HEK293 (cell line): ENCODE measurements at regions not wholly inside any gene's neighbourhood (a gene's known extent, or its start where the extent isn't known, plus 50 kb on each side); places are given as distances from the start of the nearest gene placed in this dataset.

Experiments used
- CTCF ChIA-PET: fragments of 350-600 bp; formaldehyde crosslinking; extraction: SDS; loops from one replicate; lab custom pipeline; 2021; ENCODE audit warnings: antibody characterized with exemption; lab: Yijun Ruan, JAX
- POLR2A ChIA-PET: fragments of 300-600 bp; formaldehyde crosslinking; extraction: SDS; loops from one replicate; lab custom pipeline; 2020; ENCODE audit warnings: antibody characterized with exemption, inconsistent platforms; lab: Yijun Ruan, JAX
- H3K27ac ChIP-seq: fragments of 200-500 bp; sonication (Bioruptor generic); 2 replicates; pipeline ENCODE4 v1.5.1; 2014; ENCODE audit warnings: low read depth, low read length, control low read depth, inconsistent platforms; ENCODE audit errors: extremely low read depth
- H3K36me3 ChIP-seq, 2 experiments: fragments of 200-500 bp in 1 of 2; sonication (Bioruptor generic) in 1 of 2; 1 replicate in 1 of 2; 2 replicates in 1 of 2; pipeline ENCODE4 v1.5.1; 2014 to 2017; ENCODE audit warnings: inconsistent platforms in 2 of 2, low read length in 2 of 2; ENCODE audit not compliant: control insufficient read depth in 2 of 2, insufficient read depth in 1 of 2
- H3K4me1 ChIP-seq: fragments of 200-500 bp; sonication (Bioruptor generic); 2 replicates; pipeline ENCODE4 v1.5.1; 2014; ENCODE audit warnings: mild to moderate bottlenecking, low read length, inconsistent platforms; ENCODE audit not compliant: control insufficient read depth, insufficient read depth
- H3K4me3 ChIP-seq: 2 replicates; pipeline ENCODE4 v1.5.1; 2011; ENCODE audit warnings: low read depth, mild to moderate bottlenecking, control low read depth, low read length, moderate library complexity
- H3K9me3 ChIP-seq: fragments of 200-500 bp; sonication (Bioruptor generic); 2 replicates; pipeline ENCODE4 v1.5.1; 2014; ENCODE audit warnings: low read depth, low read length, inconsistent platforms; ENCODE audit not compliant: control insufficient read depth, insufficient read depth
- HOXD13 ChIP-seq: sonication (generic); formaldehyde crosslinking; IDR thresholded peaks from 2 replicates; pipeline ENCODE4 v1.8.0; 2022; ENCODE audit warnings: missing genetic modification reagents, borderline replicate concordance
- KLF16 ChIP-seq: fragments of 450-650 bp; formaldehyde crosslinking; IDR thresholded peaks from 2 replicates; pipeline ENCODE4 v1.5.1; 2017; ENCODE audit warnings: missing biosample characterization, missing genetic modification characterization
- KLF8 ChIP-seq: fragments of 450-650 bp; formaldehyde crosslinking; IDR thresholded peaks from 2 replicates; pipeline ENCODE4 v1.5.1; 2016; ENCODE audit warnings: missing biosample characterization, missing genetic modification characterization
- MYNN ChIP-seq: fragments of 450-650 bp; formaldehyde crosslinking; IDR thresholded peaks from 2 replicates; pipeline ENCODE4 v1.5.1; 2016; ENCODE audit warnings: missing biosample characterization, missing genetic modification characterization, borderline replicate concordance
- SCRT2 ChIP-seq: fragments of 450-650 bp; formaldehyde crosslinking; IDR thresholded peaks from 2 replicates; pipeline ENCODE4 v1.5.1; 2016; ENCODE audit warnings: missing biosample characterization, missing genetic modification characterization
- WT1 ChIP-seq: fragments of 450-650 bp; formaldehyde crosslinking; IDR thresholded peaks from 2 replicates; pipeline ENCODE4 v1.5.1; 2016; ENCODE audit warnings: missing biosample characterization, missing genetic modification characterization
- YY1 ChIP-seq: fragments of 450-650 bp; formaldehyde crosslinking; IDR thresholded peaks from 2 replicates; pipeline ENCODE4 v1.5.1; 2018; ENCODE audit warnings: missing biosample characterization, missing genetic modification characterization
- ZBTB17 ChIP-seq: fragments of 450-650 bp; formaldehyde crosslinking; IDR thresholded peaks from 2 replicates; pipeline ENCODE4 v1.5.1; 2016; ENCODE audit warnings: missing biosample characterization, missing genetic modification characterization
- ZIC2 ChIP-seq: fragments of 450-650 bp; formaldehyde crosslinking; IDR thresholded peaks from 2 replicates; pipeline ENCODE4 v1.5.1; 2016; ENCODE audit warnings: missing biosample characterization, missing genetic modification characterization
- ZNF184 ChIP-seq: fragments of 450-650 bp; IDR thresholded peaks from 2 replicates; pipeline ENCODE4 v1.5.1; 2018; ENCODE audit warnings: missing biosample characterization, mild to moderate bottlenecking, missing genetic modification characterization
- ZNF248 ChIP-seq: fragments of 450-650 bp; formaldehyde crosslinking; IDR thresholded peaks from 2 replicates; pipeline ENCODE4 v1.5.1; 2017; ENCODE audit warnings: missing biosample characterization, missing genetic modification characterization
- ZNF341 ChIP-seq: fragments of 450-650 bp; formaldehyde crosslinking; IDR thresholded peaks from 2 replicates; pipeline ENCODE4; 2016; ENCODE audit warnings: low read depth, missing biosample characterization, missing genetic modification characterization
- ZNF391 ChIP-seq: fragments of 450-650 bp; formaldehyde crosslinking; IDR thresholded peaks from 2 replicates; pipeline ENCODE4 v1.5.1; 2016; ENCODE audit warnings: low read depth, missing biosample characterization, missing genetic modification characterization, borderline replicate concordance
- ZNF394 ChIP-seq: fragments of 450-650 bp; formaldehyde crosslinking; IDR thresholded peaks from 2 replicates; pipeline ENCODE4 v1.5.1; 2016; ENCODE audit warnings: missing biosample characterization, missing genetic modification characterization, mild to moderate bottlenecking, moderate library complexity, borderline replicate concordance
- ZNF473 ChIP-seq: fragments of 450-650 bp; formaldehyde crosslinking; IDR thresholded peaks from 2 replicates; pipeline ENCODE4 v1.5.1; 2017; ENCODE audit warnings: missing biosample characterization, missing genetic modification characterization
- ZNF530 ChIP-seq: fragments of 450-650 bp; formaldehyde crosslinking; IDR thresholded peaks from 2 replicates; pipeline ENCODE4 v1.5.1; 2016; ENCODE audit warnings: low read depth, missing biosample characterization, missing genetic modification characterization
- ZNF548 ChIP-seq: fragments of 450-650 bp; formaldehyde crosslinking; IDR thresholded peaks from 2 replicates; pipeline ENCODE4 v1.5.1; 2016; ENCODE audit warnings: missing biosample characterization, missing genetic modification characterization
- ZNF549 ChIP-seq: fragments of 450-650 bp; IDR thresholded peaks from 2 replicates; pipeline ENCODE4 v1.5.1; 2018; ENCODE audit warnings: missing biosample characterization, missing genetic modification characterization, mild to moderate bottlenecking, inconsistent platforms, moderate library complexity
- ZNF561 ChIP-seq: fragments of 450-650 bp; IDR thresholded peaks from 2 replicates; pipeline ENCODE4 v1.5.1; 2018; ENCODE audit warnings: missing biosample characterization, missing genetic modification characterization, borderline replicate concordance
- ZNF654 ChIP-seq: fragments of 450-650 bp; formaldehyde crosslinking; IDR thresholded peaks from 2 replicates; pipeline ENCODE4 v1.5.1; 2016; ENCODE audit warnings: low read depth, missing biosample characterization, missing genetic modification characterization
- ZNF707 ChIP-seq: fragments of 450-650 bp; formaldehyde crosslinking; IDR thresholded peaks from 2 replicates; pipeline ENCODE4 v1.5.1; 2016; ENCODE audit warnings: missing biosample characterization, missing genetic modification characterization
- ZNF768 ChIP-seq: fragments of 450-650 bp; formaldehyde crosslinking; IDR thresholded peaks from 2 replicates; pipeline ENCODE4 v1.5.1; 2018; ENCODE audit warnings: missing biosample characterization, mild to moderate bottlenecking, missing genetic modification characterization
- ZNF776 ChIP-seq: fragments of 450-650 bp; formaldehyde crosslinking; IDR thresholded peaks from 2 replicates; pipeline ENCODE4 v1.5.0; 2017; ENCODE audit warnings: missing biosample characterization, missing genetic modification characterization, borderline replicate concordance
- TF ChIP-seq, protein P1 (sequence below): fragments of 450-650 bp; formaldehyde crosslinking; IDR thresholded peaks from 2 replicates; pipeline ENCODE4 v1.5.1; 2017; ENCODE audit warnings: missing biosample characterization, missing genetic modification characterization
- TF ChIP-seq, protein P2 (sequence below): fragments of 450-650 bp; formaldehyde crosslinking; IDR thresholded peaks from 2 replicates; pipeline ENCODE4 v1.5.1; 2017; ENCODE audit warnings: missing biosample characterization, missing genetic modification characterization
- TF ChIP-seq, protein P3 (sequence below): fragments of 450-650 bp; formaldehyde crosslinking; IDR thresholded peaks from 2 replicates; pipeline ENCODE4 v1.5.1; 2016; ENCODE audit warnings: missing biosample characterization, missing genetic modification characterization
- TF ChIP-seq, protein P4 (sequence below): fragments of 450-650 bp; formaldehyde crosslinking; IDR thresholded peaks from 2 replicates; pipeline ENCODE4 v1.5.1; 2016; ENCODE audit warnings: missing biosample characterization, missing genetic modification characterization
- TF ChIP-seq, protein P5 (sequence below): fragments of 450-650 bp; formaldehyde crosslinking; IDR thresholded peaks from 2 replicates; pipeline ENCODE4 v1.5.1; 2016; ENCODE audit warnings: missing biosample characterization, missing genetic modification characterization

DNA sequence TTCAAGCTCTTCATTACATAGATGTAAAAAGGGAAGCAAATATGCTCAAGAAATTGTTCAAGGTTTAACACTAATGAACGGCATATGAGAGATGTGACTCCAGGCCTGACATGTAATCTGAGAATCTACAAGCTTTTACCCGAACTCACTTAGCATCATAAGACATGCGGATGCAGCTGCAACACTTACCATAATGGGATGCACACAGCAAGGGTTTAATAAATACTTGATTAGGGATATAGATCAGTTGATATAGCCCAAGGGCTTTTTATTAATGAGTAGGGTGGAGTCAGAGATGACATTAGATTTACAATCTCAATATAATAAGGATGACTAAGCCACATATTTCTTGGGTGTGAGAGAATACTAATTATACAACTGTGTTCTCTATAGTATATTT lies 2215.5 kb downstream of the MAT2B start:
- Histone ChIP-seq H3K9me3 (no peaks in the 10 kb centered on the region), H3K27ac (no peak overlapping the region), H3K4me1 (no peaks in the 10 kb centered on the region), H3K36me3 (no peaks in the 10 kb centered on the region), H3K4me3 (no peak overlapping the region)
- CTCF ChIA-PET = no interaction called here
- POLR2A ChIA-PET = no interaction called here
- TF ChIP-seq, protein P1, sequence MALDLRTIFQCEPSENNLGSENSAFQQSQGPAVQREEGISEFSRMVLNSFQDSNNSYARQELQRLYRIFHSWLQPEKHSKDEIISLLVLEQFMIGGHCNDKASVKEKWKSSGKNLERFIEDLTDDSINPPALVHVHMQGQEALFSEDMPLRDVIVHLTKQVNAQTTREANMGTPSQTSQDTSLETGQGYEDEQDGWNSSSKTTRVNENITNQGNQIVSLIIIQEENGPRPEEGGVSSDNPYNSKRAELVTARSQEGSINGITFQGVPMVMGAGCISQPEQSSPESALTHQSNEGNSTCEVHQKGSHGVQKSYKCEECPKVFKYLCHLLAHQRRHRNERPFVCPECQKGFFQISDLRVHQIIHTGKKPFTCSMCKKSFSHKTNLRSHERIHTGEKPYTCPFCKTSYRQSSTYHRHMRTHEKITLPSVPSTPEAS (tag by site-specific recombination) = no peak
- TF ChIP-seq, protein P2, sequence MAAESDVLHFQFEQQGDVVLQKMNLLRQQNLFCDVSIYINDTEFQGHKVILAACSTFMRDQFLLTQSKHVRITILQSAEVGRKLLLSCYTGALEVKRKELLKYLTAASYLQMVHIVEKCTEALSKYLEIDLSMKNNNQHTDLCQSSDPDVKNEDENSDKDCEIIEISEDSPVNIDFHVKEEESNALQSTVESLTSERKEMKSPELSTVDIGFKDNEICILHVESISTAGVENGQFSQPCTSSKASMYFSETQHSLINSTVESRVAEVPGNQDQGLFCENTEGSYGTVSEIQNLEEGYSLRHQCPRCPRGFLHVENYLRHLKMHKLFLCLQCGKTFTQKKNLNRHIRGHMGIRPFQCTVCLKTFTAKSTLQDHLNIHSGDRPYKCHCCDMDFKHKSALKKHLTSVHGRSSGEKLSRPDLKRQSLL (tag by site-specific recombination) = no peak
- TF ChIP-seq, protein P3, sequence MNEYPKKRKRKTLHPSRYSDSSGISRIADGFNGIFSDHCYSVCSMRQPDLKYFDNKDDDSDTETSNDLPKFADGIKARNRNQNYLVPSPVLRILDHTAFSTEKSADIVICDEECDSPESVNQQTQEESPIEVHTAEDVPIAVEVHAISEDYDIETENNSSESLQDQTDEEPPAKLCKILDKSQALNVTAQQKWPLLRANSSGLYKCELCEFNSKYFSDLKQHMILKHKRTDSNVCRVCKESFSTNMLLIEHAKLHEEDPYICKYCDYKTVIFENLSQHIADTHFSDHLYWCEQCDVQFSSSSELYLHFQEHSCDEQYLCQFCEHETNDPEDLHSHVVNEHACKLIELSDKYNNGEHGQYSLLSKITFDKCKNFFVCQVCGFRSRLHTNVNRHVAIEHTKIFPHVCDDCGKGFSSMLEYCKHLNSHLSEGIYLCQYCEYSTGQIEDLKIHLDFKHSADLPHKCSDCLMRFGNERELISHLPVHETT (tag by site-specific recombination) = no peak
- TF ChIP-seq ZNF341 (no peak), ZNF768 (tag by site-specific recombination) (no peak), ZIC2 (tag by site-specific recombination) (no peak), ZNF248 (no peak), HOXD13 (CRISPR knock-in tag) (no peak), KLF8 (no peak), ZNF394 (no peak), YY1 (tag by site-specific recombination) (no peak), KLF16 (tag by site-specific recombination) (no peak), ZNF707 (no peak)

DNA sequence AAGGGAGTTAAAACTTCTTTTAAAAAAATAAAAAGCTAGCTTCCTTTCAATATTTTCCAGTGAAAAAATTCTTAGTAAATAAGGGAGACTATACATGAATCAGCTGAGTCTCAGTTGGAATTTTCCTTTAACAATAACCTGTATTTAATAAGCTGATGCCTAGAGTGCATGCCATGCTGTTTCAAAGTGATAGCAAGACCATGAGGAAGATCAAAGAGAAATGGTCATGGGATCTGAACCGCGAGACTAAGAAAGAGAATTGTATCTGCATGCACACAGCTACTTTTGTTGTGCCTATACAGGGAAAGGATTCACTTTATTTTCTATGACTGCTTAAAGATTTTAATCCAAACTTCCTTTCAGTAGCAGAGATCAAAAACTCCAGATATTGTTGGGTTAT lies 2217.0 kb downstream of the MAT2B start:
- no peaks in the 10 kb centered on the region for H3K9me3 ChIP-seq
- H3K4me3 ChIP-seq = no peak overlapping the region
- H3K27ac ChIP-seq = no peak overlapping the region
- no peak for TF ChIP-seq ZNF530 (tag by site-specific recombination)
- no peak for TF ChIP-seq WT1
- TF ChIP-seq, protein P4, sequence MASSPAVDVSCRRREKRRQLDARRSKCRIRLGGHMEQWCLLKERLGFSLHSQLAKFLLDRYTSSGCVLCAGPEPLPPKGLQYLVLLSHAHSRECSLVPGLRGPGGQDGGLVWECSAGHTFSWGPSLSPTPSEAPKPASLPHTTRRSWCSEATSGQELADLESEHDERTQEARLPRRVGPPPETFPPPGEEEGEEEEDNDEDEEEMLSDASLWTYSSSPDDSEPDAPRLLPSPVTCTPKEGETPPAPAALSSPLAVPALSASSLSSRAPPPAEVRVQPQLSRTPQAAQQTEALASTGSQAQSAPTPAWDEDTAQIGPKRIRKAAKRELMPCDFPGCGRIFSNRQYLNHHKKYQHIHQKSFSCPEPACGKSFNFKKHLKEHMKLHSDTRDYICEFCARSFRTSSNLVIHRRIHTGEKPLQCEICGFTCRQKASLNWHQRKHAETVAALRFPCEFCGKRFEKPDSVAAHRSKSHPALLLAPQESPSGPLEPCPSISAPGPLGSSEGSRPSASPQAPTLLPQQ = no peak
- no peak for TF ChIP-seq ZNF561
- no peak for TF ChIP-seq MYNN (tag by site-specific recombination)
- no peak for TF ChIP-seq SCRT2 (tag by site-specific recombination)
- no peak for TF ChIP-seq ZBTB17 (tag by site-specific recombination)
- TF ChIP-seq ZNF654 = no peak
- TF ChIP-seq, protein P5, sequence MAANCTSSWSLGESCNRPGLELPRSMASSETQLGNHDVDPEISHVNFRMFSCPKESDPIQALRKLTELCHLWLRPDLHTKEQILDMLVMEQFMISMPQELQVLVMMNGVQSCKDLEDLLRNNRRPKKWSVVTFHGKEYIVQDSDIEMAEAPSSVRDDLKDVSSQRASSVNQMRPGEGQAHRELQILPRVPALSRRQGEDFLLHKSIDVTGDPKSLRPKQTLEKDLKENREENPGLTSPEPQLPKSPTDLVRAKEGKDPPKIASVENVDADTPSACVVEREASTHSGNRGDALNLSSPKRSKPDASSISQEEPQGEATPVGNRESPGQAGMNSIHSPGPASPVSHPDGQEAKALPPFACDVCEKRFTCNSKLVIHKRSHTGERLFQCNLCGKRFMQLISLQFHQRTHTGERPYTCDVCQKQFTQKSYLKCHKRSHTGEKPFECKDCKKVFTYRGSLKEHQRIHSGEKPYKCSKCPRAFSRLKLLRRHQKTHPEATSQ = no peak
- no peak for TF ChIP-seq ZNF548 (tag by site-specific recombination)
- TF ChIP-seq ZNF776 (tag by site-specific recombination) = no peak
- no peak for TF ChIP-seq ZNF549 (tag by site-specific recombination)
- no peak for TF ChIP-seq ZNF184
- no peak for TF ChIP-seq ZNF391
- TF ChIP-seq ZNF473 = no peak
- TF ChIP-seq KLF16 (tag by site-specific recombination) = no peak
- TF ChIP-seq, all 188 proteins: peak for 0
- ChIA-PET POLR2A (no interaction called here), CTCF (no interaction called here)
- Histone ChIP-seq H3K4me1 (no peaks in the 10 kb centered on the region), H3K36me3 (no peaks in the 10 kb centered on the region)
